ENCODE measurements at regions not wholly inside any gene's neighbourhood (a gene's known extent, or its start where the extent isn't known, plus 50 kb on each side); places are given as distances from the start of the nearest gene placed in this dataset.

GRCh38 chr1:43069461-43070050, 102.5 kb downstream of the EBNA1BP2 start:
- TF ChIP-seq EZH2 (IDR thresholded peaks at IDR 0.05; ENCODE audit: borderline replicate concordance) = no peak
- no peak for TF ChIP-seq CTCF (IDR thresholded peaks at IDR 0.05; ENCODE audit: poor library complexity)
